ENCODE measurements at regions not wholly inside any gene's neighbourhood (a gene's known extent, or its start where the extent isn't known, plus 50 kb on each side); places are given as distances from the start of the nearest gene placed in this dataset.
A peak's percentile ranks its signal among the peaks of the same experiment; 100 is the strongest.

DNA sequence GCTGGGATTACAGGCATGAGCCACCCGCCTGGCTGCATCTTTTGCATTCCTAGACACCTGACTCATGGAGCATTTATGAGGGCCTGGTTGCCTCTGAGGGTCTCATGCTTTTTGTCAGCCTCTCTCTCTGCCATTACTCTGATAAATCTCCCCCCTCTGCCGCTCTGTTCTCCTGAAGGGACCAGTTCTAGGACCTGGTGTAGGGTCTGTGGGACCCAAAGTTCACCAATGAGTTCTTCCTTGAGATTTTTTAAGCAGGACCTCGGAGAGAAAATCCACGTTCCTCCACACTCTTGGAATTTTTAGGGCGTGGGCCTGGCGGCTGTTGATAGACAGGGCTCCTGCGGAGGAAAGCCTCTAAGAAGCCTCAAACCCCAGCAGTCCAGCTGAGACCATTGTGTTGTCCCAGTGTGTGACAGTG is 91.9 kb upstream of the ERRFI1 start:
- TF ChIP-seq, protein P1, sequence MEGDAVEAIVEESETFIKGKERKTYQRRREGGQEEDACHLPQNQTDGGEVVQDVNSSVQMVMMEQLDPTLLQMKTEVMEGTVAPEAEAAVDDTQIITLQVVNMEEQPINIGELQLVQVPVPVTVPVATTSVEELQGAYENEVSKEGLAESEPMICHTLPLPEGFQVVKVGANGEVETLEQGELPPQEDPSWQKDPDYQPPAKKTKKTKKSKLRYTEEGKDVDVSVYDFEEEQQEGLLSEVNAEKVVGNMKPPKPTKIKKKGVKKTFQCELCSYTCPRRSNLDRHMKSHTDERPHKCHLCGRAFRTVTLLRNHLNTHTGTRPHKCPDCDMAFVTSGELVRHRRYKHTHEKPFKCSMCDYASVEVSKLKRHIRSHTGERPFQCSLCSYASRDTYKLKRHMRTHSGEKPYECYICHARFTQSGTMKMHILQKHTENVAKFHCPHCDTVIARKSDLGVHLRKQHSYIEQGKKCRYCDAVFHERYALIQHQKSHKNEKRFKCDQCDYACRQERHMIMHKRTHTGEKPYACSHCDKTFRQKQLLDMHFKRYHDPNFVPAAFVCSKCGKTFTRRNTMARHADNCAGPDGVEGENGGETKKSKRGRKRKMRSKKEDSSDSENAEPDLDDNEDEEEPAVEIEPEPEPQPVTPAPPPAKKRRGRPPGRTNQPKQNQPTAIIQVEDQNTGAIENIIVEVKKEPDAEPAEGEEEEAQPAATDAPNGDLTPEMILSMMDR (IDR thresholded peaks at IDR 0.05; ENCODE audit: poor library complexity): no peak
- TF ChIP-seq EZH2phosphoT487 (IDR thresholded peaks at IDR 0.05; ENCODE audit: low read depth, severe bottlenecking, unreplicated experiment): no peak
- H3K79me2 ChIP-seq: no peaks in the 10 kb centered on the region
- DNase-seq (ENCODE audit: low spot score): no peak
- no peaks in the 10 kb centered on the region for H3K36me3 ChIP-seq (replicated peaks; ENCODE audit: insufficient read depth, low read depth)
- H3K27me3 ChIP-seq: no peaks in the 10 kb centered on the region
- no peak overlapping the region for H3K4me2 ChIP-seq
- no peaks in the 10 kb centered on the region for H3K9me2 ChIP-seq (replicated peaks; ENCODE audit: insufficient read depth)
- no peak overlapping the region for H2AFZ ChIP-seq
- peaks cover 69% of the 10 kb centered on the region for H3K4me1 ChIP-seq (ENCODE audit: insufficient read depth)
- no peak overlapping the region for H3K4me3 ChIP-seq
- H3K27ac ChIP-seq: peak overlapping the region; percentile 88
- WGBS (ENCODE audit: low lambda C conversion rate, missing lambda C conversion rate): 66% methylated on average over 7 of the region's 7 CpGs
- H3K9me3 ChIP-seq (ENCODE audit: low read depth): no peaks in the 10 kb centered on the region
- no peaks in the 10 kb centered on the region for H4K20me1 ChIP-seq (ENCODE audit: insufficient read depth, poor library complexity, severe bottlenecking)

DNA sequence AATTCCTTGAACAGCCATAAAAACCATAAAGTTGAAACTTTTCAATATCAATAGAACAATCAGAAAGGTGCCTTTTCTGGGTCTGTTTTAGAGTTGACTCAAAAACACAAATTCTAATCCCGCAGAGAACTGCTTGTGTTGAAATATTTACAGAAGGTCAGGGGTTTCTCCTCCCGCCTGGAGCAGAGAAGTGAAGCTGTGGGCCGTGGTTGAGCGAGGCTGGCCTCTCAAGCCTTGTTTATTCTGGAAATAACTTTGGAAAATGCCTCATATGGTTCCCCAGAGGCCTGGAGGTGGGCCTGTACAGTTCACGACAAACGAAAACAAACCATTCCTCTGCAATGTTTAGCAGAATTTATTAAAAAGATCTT is 90.8 kb upstream of the ERRFI1 start:
- Histone ChIP-seq H3K79me2 (no peaks in the 10 kb centered on the region), H3K27me3 (no peaks in the 10 kb centered on the region), H2AFZ (no peak overlapping the region), H4K20me1 (ENCODE audit: insufficient read depth, poor library complexity, severe bottlenecking) (no peaks in the 10 kb centered on the region), H3K4me3 (no peak overlapping the region), H3K36me3 (replicated peaks; ENCODE audit: insufficient read depth, low read depth) (no peaks in the 10 kb centered on the region), H3K9me2 (replicated peaks; ENCODE audit: insufficient read depth) (no peaks in the 10 kb centered on the region), H3K4me2 (peak overlapping the region; percentile 27), H3K9me3 (ENCODE audit: low read depth) (no peaks in the 10 kb centered on the region), H3K27ac (peak overlapping the region; percentile 88), H3K4me1 (ENCODE audit: insufficient read depth) (peaks cover 58% of the 10 kb centered on the region)
- TF ChIP-seq EZH2phosphoT487 (IDR thresholded peaks at IDR 0.05; ENCODE audit: low read depth, severe bottlenecking, unreplicated experiment) (no peak), EZH2 (IDR thresholded peaks at IDR 0.05; ENCODE audit: borderline replicate concordance) (no peak)
- TF ChIP-seq, protein P1 (IDR thresholded peaks at IDR 0.05; ENCODE audit: poor library complexity): no peak
- peak; percentile 61 for DNase-seq (ENCODE audit: low spot score)
- 8% methylated on average over 6 of the region's 6 CpGs for WGBS (ENCODE audit: low lambda C conversion rate, missing lambda C conversion rate)

DNA sequence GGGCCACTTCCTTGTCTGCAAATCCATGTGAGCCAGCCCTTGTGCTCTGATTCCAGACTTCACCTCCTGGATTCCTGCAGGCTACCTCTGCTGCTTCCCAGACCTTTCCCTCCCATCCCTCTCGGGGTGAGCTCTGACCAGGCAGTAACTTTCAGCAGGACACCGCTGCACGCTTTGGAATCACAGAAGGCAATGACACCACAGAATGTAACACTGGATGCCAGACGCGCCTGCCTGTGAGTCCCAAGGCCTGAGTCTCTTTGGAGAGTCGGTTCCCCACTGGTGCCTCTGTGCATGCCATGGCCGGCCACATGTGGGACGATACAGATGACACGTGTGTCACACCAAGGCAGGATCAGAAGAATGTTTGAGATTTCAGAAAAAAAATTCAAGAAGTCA is 89.7 kb upstream of the ERRFI1 start:
- H2AFZ ChIP-seq: no peak overlapping the region
- 86% methylated on average over 9 of the region's 9 CpGs for WGBS (ENCODE audit: low lambda C conversion rate, missing lambda C conversion rate)
- H3K4me3 ChIP-seq: no peak overlapping the region
- TF ChIP-seq, protein P1 (IDR thresholded peaks at IDR 0.05; ENCODE audit: poor library complexity): no peak
- TF ChIP-seq EZH2phosphoT487 (IDR thresholded peaks at IDR 0.05; ENCODE audit: low read depth, severe bottlenecking, unreplicated experiment): no peak
- TF ChIP-seq EZH2 (IDR thresholded peaks at IDR 0.05; ENCODE audit: borderline replicate concordance): no peak
- H3K79me2 ChIP-seq: no peaks in the 10 kb centered on the region
- no peak overlapping the region for H3K4me2 ChIP-seq
- H3K27ac ChIP-seq: peak overlapping the region; percentile 88
- no peak for DNase-seq (ENCODE audit: low spot score)
- no peaks in the 10 kb centered on the region for H4K20me1 ChIP-seq (ENCODE audit: insufficient read depth, poor library complexity, severe bottlenecking)
- no peaks in the 10 kb centered on the region for H3K9me2 ChIP-seq (replicated peaks; ENCODE audit: insufficient read depth)
- H3K9me3 ChIP-seq (ENCODE audit: low read depth): no peaks in the 10 kb centered on the region
- H3K36me3 ChIP-seq (replicated peaks; ENCODE audit: insufficient read depth, low read depth): no peaks in the 10 kb centered on the region
- peaks cover 47% of the 10 kb centered on the region for H3K4me1 ChIP-seq (ENCODE audit: insufficient read depth)
- H3K27me3 ChIP-seq: no peaks in the 10 kb centered on the region

All from hepatocyte (in vitro differentiated cells).